ENCODE measurements at regions not wholly inside any gene's neighbourhood (a gene's known extent, or its start where the extent isn't known, plus 50 kb on each side); places are given as distances from the start of the nearest gene placed in this dataset.

DNA sequence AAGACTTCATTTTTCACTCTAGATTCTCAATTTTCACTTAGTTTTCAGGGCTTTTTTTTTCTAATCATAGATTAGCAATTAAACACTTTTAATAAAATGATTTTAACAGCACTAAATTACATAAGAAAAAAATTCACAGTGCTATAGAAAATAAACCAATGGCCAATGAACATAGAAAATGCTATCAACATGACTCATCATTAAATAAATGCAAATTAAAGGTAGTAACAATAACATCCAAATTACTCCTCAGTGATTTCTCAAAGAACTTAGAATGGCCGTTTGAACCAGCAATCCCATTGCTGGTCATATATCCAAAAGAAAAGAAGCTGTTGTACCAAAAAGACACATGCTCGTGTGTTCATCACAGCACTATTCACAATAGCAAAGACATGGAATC, 1058.9 kb downstream of the UQCRFS1 start:
- TF ChIP-seq, protein P1, sequence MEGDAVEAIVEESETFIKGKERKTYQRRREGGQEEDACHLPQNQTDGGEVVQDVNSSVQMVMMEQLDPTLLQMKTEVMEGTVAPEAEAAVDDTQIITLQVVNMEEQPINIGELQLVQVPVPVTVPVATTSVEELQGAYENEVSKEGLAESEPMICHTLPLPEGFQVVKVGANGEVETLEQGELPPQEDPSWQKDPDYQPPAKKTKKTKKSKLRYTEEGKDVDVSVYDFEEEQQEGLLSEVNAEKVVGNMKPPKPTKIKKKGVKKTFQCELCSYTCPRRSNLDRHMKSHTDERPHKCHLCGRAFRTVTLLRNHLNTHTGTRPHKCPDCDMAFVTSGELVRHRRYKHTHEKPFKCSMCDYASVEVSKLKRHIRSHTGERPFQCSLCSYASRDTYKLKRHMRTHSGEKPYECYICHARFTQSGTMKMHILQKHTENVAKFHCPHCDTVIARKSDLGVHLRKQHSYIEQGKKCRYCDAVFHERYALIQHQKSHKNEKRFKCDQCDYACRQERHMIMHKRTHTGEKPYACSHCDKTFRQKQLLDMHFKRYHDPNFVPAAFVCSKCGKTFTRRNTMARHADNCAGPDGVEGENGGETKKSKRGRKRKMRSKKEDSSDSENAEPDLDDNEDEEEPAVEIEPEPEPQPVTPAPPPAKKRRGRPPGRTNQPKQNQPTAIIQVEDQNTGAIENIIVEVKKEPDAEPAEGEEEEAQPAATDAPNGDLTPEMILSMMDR (IDR thresholded peaks at IDR 0.05), result no peak

DNA sequence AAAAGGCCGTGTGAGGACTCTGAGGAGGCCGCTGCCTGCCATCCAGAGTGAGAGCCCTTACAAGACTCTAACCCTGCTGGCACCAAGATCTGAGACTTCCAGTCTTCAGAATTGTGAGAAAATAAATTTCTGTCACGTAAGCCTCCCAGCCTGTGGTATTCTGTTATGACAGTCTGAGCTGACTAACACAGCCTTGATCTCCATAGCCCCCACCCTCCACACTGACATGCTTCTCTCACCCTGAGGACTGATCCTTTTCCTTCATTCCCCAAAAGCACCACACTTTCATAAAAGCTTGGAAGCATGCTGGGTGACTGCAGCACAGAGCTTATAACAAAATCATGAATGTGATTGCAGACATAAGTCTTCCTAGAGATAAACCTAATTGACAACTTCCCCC, 1059.8 kb downstream of the UQCRFS1 start:
- TF ChIP-seq, protein P1 (IDR thresholded peaks at IDR 0.05), result no peak

DNA sequence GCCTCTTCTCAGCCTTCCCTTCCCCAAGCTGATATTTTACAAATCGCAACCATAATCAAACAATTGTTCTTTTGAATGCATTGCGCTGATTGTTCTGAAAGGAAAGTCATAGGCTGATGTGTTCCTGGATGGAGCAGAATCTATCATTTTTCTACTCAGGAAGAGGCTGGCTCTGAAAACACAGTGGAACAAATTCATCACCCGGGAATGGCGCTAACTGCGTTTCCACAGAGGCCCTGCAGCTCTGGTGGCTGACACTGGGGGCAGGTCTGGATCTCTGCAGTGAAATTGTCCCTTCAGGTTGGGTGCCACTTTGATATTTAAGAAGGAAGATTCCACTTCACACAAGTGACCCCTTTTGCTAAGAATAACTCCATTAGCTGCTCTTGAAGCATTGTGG, 1060.8 kb downstream of the UQCRFS1 start:
- TF ChIP-seq, protein P1 (IDR thresholded peaks at IDR 0.05), result no peak

DNA sequence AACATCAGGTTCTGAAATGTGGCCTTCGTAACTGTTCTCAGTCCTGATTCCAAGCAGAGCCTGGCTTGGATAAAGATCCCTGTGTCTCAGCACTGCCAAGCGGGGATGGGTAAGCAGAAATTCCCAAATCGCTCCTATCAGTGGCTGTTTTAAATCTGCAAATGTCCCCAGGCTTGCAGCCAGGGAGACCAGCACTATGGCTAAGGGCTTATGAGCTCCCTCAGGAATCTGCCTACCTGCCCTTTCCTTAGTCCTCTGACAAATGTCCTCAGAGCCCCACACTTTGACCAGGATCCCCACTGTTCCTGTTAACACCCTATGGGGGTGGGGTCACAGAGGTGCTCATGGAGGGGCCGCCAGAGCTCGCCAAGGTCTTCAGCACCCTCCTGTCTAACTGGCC, 1062.8 kb downstream of the UQCRFS1 start:
- TF ChIP-seq, protein P1 (IDR thresholded peaks at IDR 0.05), result no peak

DNA sequence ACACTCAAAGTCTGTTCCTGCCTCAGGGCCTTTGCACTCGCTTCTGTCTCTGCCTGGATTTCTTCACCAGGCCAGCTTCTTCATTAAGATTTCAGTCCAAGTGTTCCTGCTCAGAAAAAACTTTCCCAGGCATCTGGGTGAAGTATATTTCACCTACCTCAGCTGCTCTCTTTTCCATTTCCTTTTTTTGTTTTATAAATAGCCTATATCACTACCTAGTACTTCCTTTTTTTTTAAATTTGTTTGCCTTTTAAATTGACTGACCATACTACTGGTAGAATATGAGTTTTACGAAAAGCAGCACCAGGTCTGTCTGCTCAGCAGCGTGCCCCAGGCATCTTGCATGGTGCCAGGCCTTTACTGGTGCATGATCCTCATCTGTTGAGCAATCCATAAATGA, 1064.4 kb downstream of the UQCRFS1 start:
- TF ChIP-seq, protein P1 (IDR thresholded peaks at IDR 0.05), result no peak

DNA sequence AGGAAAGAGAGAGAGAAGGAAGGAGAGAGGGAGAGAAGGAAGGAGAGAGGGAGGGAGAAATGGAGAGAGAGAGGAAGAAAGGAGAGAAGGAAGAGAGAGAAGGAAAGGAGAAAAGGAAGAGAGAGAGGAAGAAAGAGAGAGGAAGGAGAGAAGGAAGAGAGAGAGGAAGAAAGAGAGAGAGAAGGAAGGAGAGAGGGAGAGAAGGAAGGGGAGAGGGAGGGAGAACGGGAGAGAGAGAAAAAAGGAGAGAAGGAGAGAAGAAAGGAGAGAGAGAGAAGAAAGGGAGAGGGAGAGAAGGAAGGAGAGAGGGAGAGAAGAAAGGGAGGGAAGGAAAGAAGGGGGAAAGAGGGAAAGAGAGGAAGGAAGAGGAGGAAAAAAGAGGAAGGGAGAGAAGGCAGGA, 1070.7 kb downstream of the UQCRFS1 start:
- TF ChIP-seq, protein P1 (IDR thresholded peaks at IDR 0.05), result no peak

DNA sequence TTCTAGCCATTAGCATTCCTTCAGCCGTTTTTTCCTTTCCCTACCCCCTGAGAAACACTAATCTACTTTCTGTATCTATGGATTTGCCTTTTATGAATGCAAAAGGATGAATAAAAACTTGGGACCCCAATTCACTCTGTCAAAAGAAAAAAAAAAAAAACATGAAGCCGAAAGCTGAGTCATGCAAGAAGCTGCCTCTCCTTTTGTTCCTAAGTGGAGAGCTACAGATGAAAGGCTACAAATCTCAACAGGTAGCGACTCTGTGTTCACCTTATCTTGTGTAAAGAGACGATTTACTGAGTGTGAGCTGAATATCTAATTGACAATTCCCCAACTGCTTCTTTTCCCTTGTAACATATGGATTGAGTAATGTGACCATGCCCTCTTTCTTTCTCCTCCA, 1072.8 kb downstream of the UQCRFS1 start:
- TF ChIP-seq, protein P1 (IDR thresholded peaks at IDR 0.05), result no peak

DNA sequence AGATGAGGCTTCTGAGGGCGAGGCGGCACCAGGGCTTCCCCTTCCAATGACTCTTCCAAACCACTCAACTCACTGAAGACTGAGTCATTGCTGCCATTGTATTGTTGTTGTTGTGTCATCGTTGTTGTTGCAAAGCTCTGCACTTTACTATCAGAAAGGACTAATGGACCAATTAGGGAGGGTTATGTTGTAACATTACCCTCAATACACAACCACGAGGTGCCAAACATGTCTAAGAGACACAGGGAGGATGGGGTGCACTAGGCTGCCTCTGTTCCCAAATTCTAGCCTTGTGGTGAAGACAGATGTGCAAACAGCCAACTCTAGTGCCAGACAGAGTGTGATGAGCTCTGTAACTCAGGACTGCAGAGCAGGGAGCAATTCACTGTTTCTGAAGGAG, 1075.2 kb downstream of the UQCRFS1 start:
- TF ChIP-seq, protein P1 (IDR thresholded peaks at IDR 0.05), result no peak

Measured in LNCAP (cell line).